ENCODE measurements at regions not wholly inside any gene's neighbourhood (a gene's known extent, or its start where the extent isn't known, plus 50 kb on each side); places are given as distances from the start of the nearest gene placed in this dataset.

DNA sequence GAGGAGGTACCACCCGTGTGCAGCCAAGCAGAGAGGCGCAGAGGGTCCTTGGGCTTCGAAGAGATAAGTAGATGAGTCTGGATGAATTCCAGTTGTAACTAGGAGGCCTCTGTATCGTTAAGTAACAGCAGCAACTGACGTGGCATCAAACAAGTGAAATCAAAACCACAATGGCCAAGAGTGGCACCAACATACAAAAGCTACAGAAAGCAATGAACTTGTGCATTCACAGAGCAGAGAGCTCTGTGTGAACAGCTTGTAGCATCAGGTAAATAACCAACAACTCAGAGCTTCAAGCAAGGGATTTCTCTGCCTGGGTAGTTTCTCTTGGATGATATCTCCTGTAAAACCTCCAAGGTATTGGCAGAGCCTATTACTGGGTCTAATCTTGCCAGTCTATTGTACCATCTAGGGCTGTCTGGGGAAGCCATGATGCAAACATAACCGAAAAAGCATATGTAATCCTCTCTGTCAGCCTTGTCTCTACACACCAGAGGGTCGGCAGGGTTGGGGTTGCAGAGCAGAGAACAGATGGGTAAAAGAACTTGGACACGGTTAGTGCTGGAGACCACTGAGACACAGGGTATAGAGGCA lies 83.1 kb upstream of the USP47 start:
- TF ChIP-seq, protein P1, sequence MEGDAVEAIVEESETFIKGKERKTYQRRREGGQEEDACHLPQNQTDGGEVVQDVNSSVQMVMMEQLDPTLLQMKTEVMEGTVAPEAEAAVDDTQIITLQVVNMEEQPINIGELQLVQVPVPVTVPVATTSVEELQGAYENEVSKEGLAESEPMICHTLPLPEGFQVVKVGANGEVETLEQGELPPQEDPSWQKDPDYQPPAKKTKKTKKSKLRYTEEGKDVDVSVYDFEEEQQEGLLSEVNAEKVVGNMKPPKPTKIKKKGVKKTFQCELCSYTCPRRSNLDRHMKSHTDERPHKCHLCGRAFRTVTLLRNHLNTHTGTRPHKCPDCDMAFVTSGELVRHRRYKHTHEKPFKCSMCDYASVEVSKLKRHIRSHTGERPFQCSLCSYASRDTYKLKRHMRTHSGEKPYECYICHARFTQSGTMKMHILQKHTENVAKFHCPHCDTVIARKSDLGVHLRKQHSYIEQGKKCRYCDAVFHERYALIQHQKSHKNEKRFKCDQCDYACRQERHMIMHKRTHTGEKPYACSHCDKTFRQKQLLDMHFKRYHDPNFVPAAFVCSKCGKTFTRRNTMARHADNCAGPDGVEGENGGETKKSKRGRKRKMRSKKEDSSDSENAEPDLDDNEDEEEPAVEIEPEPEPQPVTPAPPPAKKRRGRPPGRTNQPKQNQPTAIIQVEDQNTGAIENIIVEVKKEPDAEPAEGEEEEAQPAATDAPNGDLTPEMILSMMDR (IDR thresholded peaks at IDR 0.05) = no peak
- no peak for TF ChIP-seq POLR2A (IDR thresholded peaks at IDR 0.05)
